CD4-positive, alpha-beta T cell treated with Interleukin-1 beta for 1 hour (primary cell): ENCODE measurements at regions not wholly inside any gene's neighbourhood (a gene's known extent, or its start where the extent isn't known, plus 50 kb on each side); places are given as distances from the start of the nearest gene placed in this dataset.
"Not testable (repeated sequence)": the region's sequence is repeated elsewhere in the genome, so short reads cannot be mapped to it uniquely, and the experiment has no call there.

Experiments
- DNase-seq, 2 donors: peaks; one replicate each; pipeline ENCODE4 v3.0.0-alpha.2; 2020 to 2022

GRCh38 chr10:130493446-130494145 is 357.4 kb downstream of the GLRX3 start:
- DNase-seq: no peak

- no peak for DNase-seq
Observed at GRCh38 chr10:130495116-130495862, 359.1 kb downstream of the GLRX3 start.

- no peak for DNase-seq
Observed at GRCh38 chr10:130495891-130496636, 359.9 kb downstream of the GLRX3 start.

- no peak for DNase-seq
Observed at GRCh38 chr10:130497056-130498010, 361.1 kb downstream of the GLRX3 start.

- DNase-seq: no peak
Observed at GRCh38 chr10:130498042-130498441, 361.9 kb downstream of the GLRX3 start.

GRCh38 chr10:130498934-130499333 is 362.7 kb downstream of the GLRX3 start:
- DNase-seq: no peak

- no peak for DNase-seq
Observed at GRCh38 chr10:130499541-130499940, 363.4 kb downstream of the GLRX3 start.

GRCh38 chr10:130500261-130501000 is 364.2 kb downstream of the GLRX3 start:
- DNase-seq: no peak

GRCh38 chr10:130507461-130507860 is 371.3 kb downstream of the GLRX3 start:
- DNase-seq: no peak

GRCh38 chr10:130509881-130510689 is 373.9 kb downstream of the GLRX3 start:
- DNase-seq: no peak

- no peak for DNase-seq
Observed at GRCh38 chr10:130510755-130511154, 374.6 kb downstream of the GLRX3 start.

- DNase-seq: no peak
Observed at GRCh38 chr10:130511766-130512165, 375.6 kb downstream of the GLRX3 start.

- no peak for DNase-seq
Observed at GRCh38 chr10:130512936-130513335, 376.7 kb downstream of the GLRX3 start.

GRCh38 chr10:130513686-130514476 is 377.7 kb downstream of the GLRX3 start:
- DNase-seq: no peak

GRCh38 chr10:130515670-130516069 is 379.5 kb downstream of the GLRX3 start:
- DNase-seq: no peak

GRCh38 chr10:130516141-130516735 is 380.0 kb downstream of the GLRX3 start:
- DNase-seq: no peak

GRCh38 chr10:130518921-130519320 is 382.7 kb downstream of the GLRX3 start:
- not testable (repeated sequence) for DNase-seq

GRCh38 chr10:130519791-130520190 is 383.6 kb downstream of the GLRX3 start:
- no peak for DNase-seq

- DNase-seq: no peak
Observed at GRCh38 chr10:130531312-130531711, 395.1 kb downstream of the GLRX3 start.

GRCh38 chr10:130541090-130541489 is 404.9 kb downstream of the GLRX3 start:
- DNase-seq: no peak
